SH-SY5Y (cell line): ENCODE measurements at regions not wholly inside any gene's neighbourhood (a gene's known extent, or its start where the extent isn't known, plus 50 kb on each side); places are given as distances from the start of the nearest gene placed in this dataset.

Experiments
- GATA2 ChIP-seq: IDR thresholded peaks from 2 replicates; pipeline ENCODE4 v1.6.1; 2011; ENCODE audit warnings: mild to moderate bottlenecking, low read depth, low read length
- GATA3 ChIP-seq: IDR thresholded peaks from 2 replicates; pipeline ENCODE4 v1.6.1; 2011; ENCODE audit warnings: low read depth, mild to moderate bottlenecking, low read length, moderate library complexity

GRCh38 chr3:124056846-124057245 lies 64.9 kb upstream of the ROPN1 start:
- TF ChIP-seq GATA3, result no peak
- TF ChIP-seq GATA2, result no peak
